ENCODE measurements at regions not wholly inside any gene's neighbourhood (a gene's known extent, or its start where the extent isn't known, plus 50 kb on each side); places are given as distances from the start of the nearest gene placed in this dataset.
"Not testable (repeated sequence)": the region's sequence is repeated elsewhere in the genome, so short reads cannot be mapped to it uniquely, and the experiment has no call there.

GRCh38 chr17:51347851-51348584, 87.7 kb downstream of the UTP18 start:
- Mint-ChIP-seq H3K36me3 (no peaks in the 10 kb centered on the region), H3K4me1 (no peaks in the 10 kb centered on the region), H3K9me3 (no peaks in the 10 kb centered on the region), H3K4me3 (no peak overlapping the region), H3K27me3 (peaks cover 35 to 65% (median 44%) of the 10 kb centered on the region in 3 donors), H3K27ac (no peak overlapping the region)
- DNase-seq (no peak), ATAC-seq (ENCODE audit: low read depth in 2 of 2) (no peak)

GRCh38 chr17:51351080-51351479, 90.7 kb downstream of the UTP18 start:
- Mint-ChIP-seq H3K4me1 (no peaks in the 10 kb centered on the region), H3K27ac (no peak overlapping the region), H3K9me3 (peaks cover 0 to 2% (median 0%) of the 10 kb centered on the region in 7 donors), H3K36me3 (no peaks in the 10 kb centered on the region), H3K27me3 (peaks cover 30 to 57% (median 34%) of the 10 kb centered on the region in 3 donors), H3K4me3 (no peak overlapping the region)
- ATAC-seq (ENCODE audit: low read depth in 2 of 2) (no peak), DNase-seq (no peak)

- H3K9me3 Mint-ChIP-seq, result peaks cover 0 to 2% (median 0%) of the 10 kb centered on the region in 7 donors
- H3K4me3 Mint-ChIP-seq, result no peak overlapping the region
- no peak overlapping the region for H3K27ac Mint-ChIP-seq
- no peaks in the 10 kb centered on the region for H3K36me3 Mint-ChIP-seq
- H3K27me3 Mint-ChIP-seq, result peaks cover 26 to 65% (median 33%) of the 10 kb centered on the region in 3 donors
- no peak for ATAC-seq (ENCODE audit: low read depth in 2 of 2)
- DNase-seq, result no peak
- no peaks in the 10 kb centered on the region for H3K4me1 Mint-ChIP-seq
These were observed 91.5 kb downstream of the UTP18 start for GRCh38 chr17:51351890-51352289.

GRCh38 chr17:51352798-51353197, 92.5 kb downstream of the UTP18 start:
- DNase-seq, result no peak
- H3K4me1 Mint-ChIP-seq, result no peaks in the 10 kb centered on the region
- peaks cover 22 to 59% (median 33%) of the 10 kb centered on the region in 3 donors for H3K27me3 Mint-ChIP-seq
- ATAC-seq (ENCODE audit: low read depth in 2 of 2), result no peak
- no peaks in the 10 kb centered on the region for H3K36me3 Mint-ChIP-seq
- H3K9me3 Mint-ChIP-seq, result peaks cover 0 to 2% (median 0%) of the 10 kb centered on the region in 7 donors
- no peak overlapping the region for H3K4me3 Mint-ChIP-seq
- H3K27ac Mint-ChIP-seq, result peak overlapping the region in 1 of 6 donors; percentile 24

- Mint-ChIP-seq H3K27ac (peak overlapping the region in 1 of 6 donors; percentile 4), H3K27me3 (peaks cover 25 to 57% (median 33%) of the 10 kb centered on the region in 3 donors), H3K9me3 (peaks cover 0 to 2% (median 0%) of the 10 kb centered on the region in 7 donors), H3K36me3 (no peaks in the 10 kb centered on the region), H3K4me1 (no peaks in the 10 kb centered on the region), H3K4me3 (no peak overlapping the region)
- no peak for ATAC-seq (ENCODE audit: low read depth in 2 of 2)
- DNase-seq, result no peak
These were observed 93.0 kb downstream of the UTP18 start for GRCh38 chr17:51353296-51353695.

- DNase-seq (no peak), ATAC-seq (ENCODE audit: low read depth in 2 of 2) (no peak)
- Mint-ChIP-seq H3K9me3 (peaks cover 0 to 2% (median 0%) of the 10 kb centered on the region in 7 donors), H3K27me3 (peaks cover 22 to 44% (median 33%) of the 10 kb centered on the region in 3 donors), H3K27ac (no peak overlapping the region), H3K36me3 (no peaks in the 10 kb centered on the region), H3K4me3 (no peak overlapping the region), H3K4me1 (no peaks in the 10 kb centered on the region)
These were observed 94.6 kb downstream of the UTP18 start for GRCh38 chr17:51354936-51355335.

- DNase-seq, result no peak
- ATAC-seq (ENCODE audit: low read depth in 2 of 2), result no peak
- Mint-ChIP-seq H3K4me3 (no peak overlapping the region), H3K27ac (no peak overlapping the region), H3K4me1 (no peaks in the 10 kb centered on the region), H3K36me3 (no peaks in the 10 kb centered on the region), H3K9me3 (peaks cover 0 to 2% (median 0%) of the 10 kb centered on the region in 7 donors), H3K27me3 (peaks cover 27 to 36% (median 29%) of the 10 kb centered on the region in 3 donors)
These were observed 95.4 kb downstream of the UTP18 start for GRCh38 chr17:51355441-51356410.

- Mint-ChIP-seq H3K4me1 (no peaks in the 10 kb centered on the region), H3K9me3 (no peaks in the 10 kb centered on the region), H3K27ac (no peak overlapping the region), H3K4me3 (no peak overlapping the region), H3K27me3 (peaks cover 8 to 28% (median 22%) of the 10 kb centered on the region in 3 donors), H3K36me3 (no peaks in the 10 kb centered on the region)
- ATAC-seq (ENCODE audit: low read depth in 2 of 2) (no peak), DNase-seq (no peak)
These were observed 98.7 kb downstream of the UTP18 start for GRCh38 chr17:51359055-51359454.

GRCh38 chr17:51362811-51363585, 102.7 kb downstream of the UTP18 start:
- no peaks in the 10 kb centered on the region for H3K36me3 Mint-ChIP-seq
- ATAC-seq (ENCODE audit: low read depth in 2 of 2), result no peak
- no peak for DNase-seq
- peaks cover 0 to 5% (median 0%) of the 10 kb centered on the region in 3 donors for H3K4me1 Mint-ChIP-seq
- H3K4me3 Mint-ChIP-seq, result no peak overlapping the region
- peaks cover 0 to 9% (median 2%) of the 10 kb centered on the region in 7 donors for H3K9me3 Mint-ChIP-seq
- H3K27ac Mint-ChIP-seq, result no peak overlapping the region
- peaks cover 26 to 32% (median 30%) of the 10 kb centered on the region in 3 donors for H3K27me3 Mint-ChIP-seq

GRCh38 chr17:51365090-51365489, 104.7 kb downstream of the UTP18 start:
- H3K27ac Mint-ChIP-seq, result no peak overlapping the region

GRCh38 chr17:51366866-51367265, 106.5 kb downstream of the UTP18 start:
- peak overlapping the region in 1 of 6 donors; percentile 32 for H3K27ac Mint-ChIP-seq
- no peaks in the 10 kb centered on the region for H3K36me3 Mint-ChIP-seq
- H3K9me3 Mint-ChIP-seq, result peaks cover 0 to 17% (median 5%) of the 10 kb centered on the region in 7 donors
- DNase-seq (no peak), ATAC-seq (ENCODE audit: low read depth in 2 of 2) (no peak)
- no peak overlapping the region for H3K4me3 Mint-ChIP-seq
- H3K4me1 Mint-ChIP-seq, result peaks cover 0 to 9% (median 2%) of the 10 kb centered on the region in 3 donors
- H3K27me3 Mint-ChIP-seq, result peaks cover 8 to 42% (median 32%) of the 10 kb centered on the region in 3 donors

More at GRCh38 chr17:51365090-51365489, 104.7 kb downstream of the UTP18 start:
- Mint-ChIP-seq H3K36me3 (no peaks in the 10 kb centered on the region), H3K4me1 (peaks cover 0 to 5% (median 0%) of the 10 kb centered on the region in 3 donors), H3K9me3 (peaks cover 0 to 11% (median 5%) of the 10 kb centered on the region in 7 donors), H3K27me3 (peaks cover 19 to 35% (median 32%) of the 10 kb centered on the region in 3 donors), H3K4me3 (no peak overlapping the region)
- ATAC-seq (ENCODE audit: low read depth in 2 of 2) (no peak), DNase-seq (no peak)

- not testable (repeated sequence) for ATAC-seq (ENCODE audit: low read depth in 2 of 2); DNase-seq; H3K36me3 Mint-ChIP-seq; H3K4me3 Mint-ChIP-seq; H3K27ac Mint-ChIP-seq
- H3K27me3 Mint-ChIP-seq, result peaks cover 8 to 40% (median 24%) of the 10 kb centered on the region in 3 donors
- H3K9me3 Mint-ChIP-seq, result peaks cover 0 to 26% (median 8%) of the 10 kb centered on the region in 7 donors
- peaks cover 0 to 18% (median 9%) of the 10 kb centered on the region in 3 donors for H3K4me1 Mint-ChIP-seq
These were observed 107.5 kb downstream of the UTP18 start for GRCh38 chr17:51367836-51368235.
